WTC11 (cell line): ENCODE measurements at regions not wholly inside any gene's neighbourhood (a gene's known extent, or its start where the extent isn't known, plus 50 kb on each side); places are given as distances from the start of the nearest gene placed in this dataset.

ENCODE experiments used
- ATAC-seq: fragments of 200-7000 bp; cut with Tn5 transposase; 2 replicates; pipeline ENCODE4 v1.10.0; 2021; ENCODE audit warnings: mild to moderate bottlenecking, moderate library complexity
- CTCF ChIA-PET: fragments of 300-600 bp; sonication (Branson Sonifier 250); formaldehyde crosslinking; loops from one replicate; lab custom pipeline; 2021; ENCODE audit warnings: antibody characterized with exemption; lab: Charles Lee
- POLR2A ChIA-PET: fragments of 350-600 bp; sonication (Branson Sonifier 250); formaldehyde crosslinking; loops from one replicate; lab custom pipeline; 2021; ENCODE audit warnings: antibody characterized with exemption; lab: Charles Lee
- DNase-seq: peaks from one replicate; pipeline ENCODE4 v3.0.0; 2021; ENCODE audit warnings: low spot score
- H3K27ac Mint-ChIP-seq: 2 replicates; pipeline ENCODE4 v1.8.0; 2021; ENCODE audit warnings: mixed read lengths
- H3K27me3 Mint-ChIP-seq: 2 replicates; pipeline ENCODE4 v1.8.0; 2021; ENCODE audit warnings: low read depth, mild to moderate bottlenecking, moderate library complexity, mixed read lengths
- H3K36me3 Mint-ChIP-seq: 2 replicates; pipeline ENCODE4 v1.8.0; 2021; ENCODE audit warnings: mixed read lengths
- H3K4me1 Mint-ChIP-seq: 2 replicates; pipeline ENCODE4 v1.8.0; 2022; ENCODE audit warnings: mixed read lengths
- H3K4me3 Mint-ChIP-seq: 2 replicates; pipeline ENCODE4 v1.8.0; 2021; ENCODE audit warnings: mild to moderate bottlenecking, moderate library complexity, mixed read lengths
- H3K9me3 Mint-ChIP-seq: 2 replicates; pipeline ENCODE4 v1.8.0; 2021; ENCODE audit warnings: mixed read lengths
- AFF4 ChIP-seq: sonication (generic); formaldehyde crosslinking; IDR thresholded peaks from 2 replicates; pipeline ENCODE4 v1.8.1; 2023; ENCODE audit warnings: mild to moderate bottlenecking, missing genetic modification reagents, borderline replicate concordance
- FOXJ3 ChIP-seq: sonication (generic); formaldehyde crosslinking; IDR thresholded peaks from 2 replicates; pipeline ENCODE4 v1.9.0; 2021; ENCODE audit warnings: missing genetic modification reagents, mild to moderate bottlenecking, borderline replicate concordance
- GTF2I ChIP-seq: fragments of 250-450 bp; sonication (Bioruptor Pico); conservative IDR thresholded peaks from 2 replicates; pipeline ENCODE4 v1.4.0; 2021; ENCODE audit warnings: mild to moderate bottlenecking
- HMGA2 ChIP-seq: fragments of 250-450 bp; sonication (Bioruptor Pico); IDR thresholded peaks from 2 replicates; pipeline ENCODE4 v1.4.0; 2021; ENCODE audit warnings: mild to moderate bottlenecking, moderate library complexity
- KAT7 ChIP-seq: sonication (generic); formaldehyde crosslinking; IDR thresholded peaks from 2 replicates; pipeline ENCODE4 v1.8.1; 2023; ENCODE audit warnings: missing genetic modification reagents, mild to moderate bottlenecking, borderline replicate concordance
- NR2C2 ChIP-seq: sonication (generic); formaldehyde crosslinking; IDR thresholded peaks from 2 replicates; pipeline ENCODE4 v1.8.0; 2022; ENCODE audit warnings: mild to moderate bottlenecking, missing genetic modification reagents
- RORB ChIP-seq: fragments of 250-450 bp; sonication (Bioruptor Pico); IDR thresholded peaks from 2 replicates; pipeline ENCODE4 v1.9.0; 2021; ENCODE audit warnings: mild to moderate bottlenecking
- SMAD3 ChIP-seq: sonication (generic); formaldehyde crosslinking; IDR thresholded peaks from 2 replicates; pipeline ENCODE4 v1.8.0; 2022; ENCODE audit warnings: missing genetic modification reagents, mild to moderate bottlenecking, borderline replicate concordance
- TCF7 ChIP-seq: sonication (generic); formaldehyde crosslinking; IDR thresholded peaks from 2 replicates; pipeline ENCODE4 v1.8.0; 2022; ENCODE audit warnings: mild to moderate bottlenecking, low read depth, missing genetic modification reagents, moderate library complexity
- TEAD1 ChIP-seq: sonication (generic); formaldehyde crosslinking; IDR thresholded peaks from 2 replicates; pipeline ENCODE4 v1.8.0; 2022; ENCODE audit warnings: mild to moderate bottlenecking, missing genetic modification reagents
- ZBTB21 ChIP-seq: sonication (generic); formaldehyde crosslinking; IDR thresholded peaks from 2 replicates; pipeline ENCODE4 v1.8.1; 2023; ENCODE audit warnings: mild to moderate bottlenecking, missing genetic modification reagents, borderline replicate concordance
- ZNF423 ChIP-seq: fragments of 250-450 bp; sonication (Bioruptor Pico); IDR thresholded peaks from 2 replicates; pipeline ENCODE4 v2.1.2; 2022; ENCODE audit warnings: mild to moderate bottlenecking, moderate library complexity
- TF ChIP-seq, protein P1 (sequence below): sonication (generic); formaldehyde crosslinking; IDR thresholded peaks from 2 replicates; pipeline ENCODE4 v1.8.0; 2022; ENCODE audit warnings: mild to moderate bottlenecking, missing genetic modification reagents
- TF ChIP-seq, protein P2 (sequence below): fragments of 250-450 bp; sonication (Bioruptor Pico); conservative IDR thresholded peaks from 2 replicates; pipeline ENCODE4 v1.9.0; 2021; ENCODE audit warnings: mild to moderate bottlenecking
- TF ChIP-seq, protein P3 (sequence below): sonication (generic); formaldehyde crosslinking; IDR thresholded peaks from 2 replicates; pipeline ENCODE4 v1.8.0; 2022; ENCODE audit warnings: mild to moderate bottlenecking, missing genetic modification reagents

DNA sequence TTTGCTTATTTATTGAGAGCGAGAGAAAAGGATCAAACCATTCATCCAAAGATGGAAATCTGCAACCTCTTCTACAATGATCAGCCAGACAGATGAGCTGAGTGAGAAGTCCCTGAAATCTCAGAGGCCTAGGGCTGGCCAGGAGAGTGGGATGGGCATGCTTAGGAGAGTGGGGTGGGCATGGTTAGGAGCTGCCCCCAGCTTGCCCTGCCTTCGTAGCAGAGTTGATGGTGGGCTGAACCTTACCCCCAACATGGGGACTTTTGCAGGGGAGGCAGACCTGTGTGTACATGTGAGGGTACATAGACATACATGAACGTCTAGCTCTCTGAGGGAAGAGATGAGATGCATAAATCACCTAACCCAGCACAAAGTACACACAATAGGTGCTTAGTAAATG is 95.7 kb upstream of the ESRRB start:
- Mint-ChIP-seq H3K9me3 (0 out of 2 replicates have a peak, but pooled peaks cover 11% of the 10 kb centered on the region), H3K36me3 (no peaks in the 10 kb centered on the region), H3K27ac (no peak overlapping the region), H3K4me3 (no peak overlapping the region), H3K4me1 (peaks cover 4% of the 10 kb centered on the region; the same call in 1 of the 2 replicates), H3K27me3 (no peaks in the 10 kb centered on the region)
- ChIA-PET CTCF (no interaction called here), POLR2A (no interaction called here)
- no peak for DNase-seq
- no peak for TF ChIP-seq NR2C2 (CRISPR knock-in tag)
- TF ChIP-seq SMAD3 = no peak
- TF ChIP-seq FOXJ3 (CRISPR knock-in tag) = no peak
- TF ChIP-seq, protein P1, sequence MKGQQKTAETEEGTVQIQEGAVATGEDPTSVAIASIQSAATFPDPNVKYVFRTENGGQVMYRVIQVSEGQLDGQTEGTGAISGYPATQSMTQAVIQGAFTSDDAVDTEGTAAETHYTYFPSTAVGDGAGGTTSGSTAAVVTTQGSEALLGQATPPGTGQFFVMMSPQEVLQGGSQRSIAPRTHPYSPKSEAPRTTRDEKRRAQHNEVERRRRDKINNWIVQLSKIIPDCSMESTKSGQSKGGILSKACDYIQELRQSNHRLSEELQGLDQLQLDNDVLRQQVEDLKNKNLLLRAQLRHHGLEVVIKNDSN (CRISPR knock-in tag) = no peak
- TF ChIP-seq TCF7 (CRISPR knock-in tag) = no peak
- no peak for TF ChIP-seq ZNF423 (CRISPR knock-in tag)
- TF ChIP-seq KAT7 (CRISPR knock-in tag) = no peak
- no peak for TF ChIP-seq ZBTB21
- TF ChIP-seq, protein P2, sequence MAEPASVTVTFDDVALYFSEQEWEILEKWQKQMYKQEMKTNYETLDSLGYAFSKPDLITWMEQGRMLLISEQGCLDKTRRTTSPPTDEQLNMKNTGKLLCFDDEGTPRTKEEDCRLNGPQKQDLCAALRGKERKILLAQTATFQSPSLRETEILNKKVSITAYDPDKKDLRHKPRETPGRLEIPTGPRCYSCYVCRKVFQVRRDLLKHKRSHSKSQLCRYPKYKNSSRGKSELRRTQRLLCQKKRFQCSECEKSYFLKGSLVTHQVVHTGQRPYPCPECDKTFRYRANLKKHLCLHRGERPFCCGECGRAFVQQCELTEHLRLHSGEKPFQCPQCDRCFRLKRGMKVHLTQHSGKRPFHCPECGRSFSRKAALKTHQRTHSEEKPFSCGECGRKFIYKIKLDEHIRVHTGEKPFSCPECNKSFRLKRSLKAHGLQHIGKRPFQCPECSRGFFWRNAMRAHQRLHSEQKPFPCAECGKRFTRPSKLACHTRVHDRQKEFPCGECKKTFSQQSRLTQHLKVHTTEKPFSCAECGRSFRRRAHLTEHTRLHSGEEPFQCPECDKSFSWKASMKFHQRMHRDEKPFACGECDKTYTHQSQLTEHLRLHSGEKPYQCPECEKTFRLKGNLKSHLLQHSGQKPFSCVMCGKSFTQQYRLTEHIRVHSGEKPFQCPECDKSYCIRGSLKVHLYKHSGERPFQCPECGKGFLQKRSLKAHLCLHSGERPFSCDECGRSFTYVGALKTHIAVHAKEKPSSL = no peak
- no peak for TF ChIP-seq TEAD1
- ATAC-seq = no peak

DNA sequence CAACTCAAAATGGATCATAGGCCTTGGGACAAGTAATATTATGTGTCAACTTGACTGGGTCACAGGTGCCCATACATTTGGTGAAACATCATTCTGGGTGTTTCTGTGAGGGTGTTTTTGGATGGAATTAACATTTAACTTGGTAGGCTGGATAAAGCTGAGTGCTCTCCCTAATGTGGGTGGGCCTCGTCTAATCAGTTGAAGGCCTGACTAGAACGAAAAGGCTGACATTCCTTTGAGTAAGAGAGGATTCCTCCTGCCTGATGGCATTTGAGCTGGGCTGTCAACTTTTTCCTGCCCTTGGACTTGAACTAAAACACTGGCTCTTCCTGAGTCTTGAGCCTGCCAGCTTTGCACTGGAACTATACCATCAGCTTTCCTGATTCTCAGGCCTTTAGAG is 93.4 kb upstream of the ESRRB start:
- DNase-seq = no peak
- ChIA-PET CTCF (no interaction called here), POLR2A (no interaction called here)
- no peak for TF ChIP-seq AFF4 (CRISPR knock-in tag)
- no peak for TF ChIP-seq NR2C2 (CRISPR knock-in tag)
- TF ChIP-seq GTF2I (CRISPR knock-in tag) = peak; percentile 57; the same call in 1 of the 2 replicates
- Mint-ChIP-seq H3K27ac (no peak overlapping the region), H3K36me3 (no peaks in the 10 kb centered on the region), H3K4me1 (peaks cover 3% of the 10 kb centered on the region; the same call in 1 of the 2 replicates), H3K27me3 (no peaks in the 10 kb centered on the region), H3K9me3 (0 out of 2 replicates have a peak, but pooled peaks cover 11% of the 10 kb centered on the region), H3K4me3 (no peak overlapping the region)
- ATAC-seq = no peak

DNA sequence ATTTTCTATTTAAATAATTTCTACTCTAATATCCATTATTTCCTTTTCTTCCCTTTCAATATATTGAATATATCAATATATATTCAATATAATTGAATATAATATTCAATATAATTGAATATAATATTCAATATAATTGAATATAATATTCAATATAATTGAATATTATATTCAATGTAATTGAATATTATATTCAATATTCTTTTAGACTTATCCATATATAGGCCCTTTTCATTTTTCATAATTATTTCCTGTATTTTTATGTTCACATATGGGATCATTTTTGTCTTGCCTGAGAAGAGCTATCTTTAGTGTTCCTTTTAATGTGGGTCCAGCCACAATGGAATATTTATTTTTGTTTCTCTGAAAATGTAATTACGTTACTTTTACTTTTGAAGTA is 88.9 kb upstream of the ESRRB start:
- CTCF ChIA-PET = no interaction called here
- H3K9me3 Mint-ChIP-seq = 0 out of 2 replicates have a peak, but pooled peaks cover 6% of the 10 kb centered on the region

More for the DNA sequence above, 88.9 kb upstream of the ESRRB start:
- TF ChIP-seq RORB = no peak
- TF ChIP-seq HMGA2 = peak; percentile 92
- TF ChIP-seq, protein P3, sequence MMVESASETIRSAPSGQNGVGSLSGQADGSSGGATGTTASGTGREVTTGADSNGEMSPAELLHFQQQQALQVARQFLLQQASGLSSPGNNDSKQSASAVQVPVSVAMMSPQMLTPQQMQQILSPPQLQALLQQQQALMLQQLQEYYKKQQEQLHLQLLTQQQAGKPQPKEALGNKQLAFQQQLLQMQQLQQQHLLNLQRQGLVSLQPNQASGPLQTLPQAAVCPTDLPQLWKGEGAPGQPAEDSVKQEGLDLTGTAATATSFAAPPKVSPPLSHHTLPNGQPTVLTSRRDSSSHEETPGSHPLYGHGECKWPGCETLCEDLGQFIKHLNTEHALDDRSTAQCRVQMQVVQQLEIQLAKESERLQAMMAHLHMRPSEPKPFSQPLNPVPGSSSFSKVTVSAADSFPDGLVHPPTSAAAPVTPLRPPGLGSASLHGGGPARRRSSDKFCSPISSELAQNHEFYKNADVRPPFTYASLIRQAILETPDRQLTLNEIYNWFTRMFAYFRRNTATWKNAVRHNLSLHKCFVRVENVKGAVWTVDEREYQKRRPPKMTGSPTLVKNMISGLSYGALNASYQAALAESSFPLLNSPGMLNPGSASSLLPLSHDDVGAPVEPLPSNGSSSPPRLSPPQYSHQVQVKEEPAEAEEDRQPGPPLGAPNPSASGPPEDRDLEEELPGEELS (CRISPR knock-in tag) = no peak
- Mint-ChIP-seq H3K27ac (no peak overlapping the region), H3K36me3 (no peaks in the 10 kb centered on the region), H3K4me1 (no peaks in the 10 kb centered on the region), H3K4me3 (no peak overlapping the region), H3K27me3 (no peaks in the 10 kb centered on the region)
- no peak for ATAC-seq
- no peak for DNase-seq
- POLR2A ChIA-PET = no interaction called here
